Ascending aorta (tissue), 2 donors: ENCODE measurements at regions not wholly inside any gene's neighbourhood (a gene's known extent, or its start where the extent isn't known, plus 50 kb on each side); places are given as distances from the start of the nearest gene placed in this dataset.
"Not testable (repeated sequence)": the region's sequence is repeated elsewhere in the genome, so short reads cannot be mapped to it uniquely, and the experiment has no call there.

Source experiments
- DNase-seq, 2 donors: peaks; one replicate each; pipeline ENCODE4 v3.0.0-alpha.2; 2019; ENCODE audit warnings: low spot score in 2 of 2
- H3K27ac ChIP-seq, 2 donors: fragments of 200-600 bp; sonication (generic); one replicate each; pipeline ENCODE4 v1.5.1; 2016 to 2017; ENCODE audit warnings: mild to moderate bottlenecking in 1 of 2
- H3K27me3 ChIP-seq: fragments of 200-600 bp; sonication (generic); one replicate; pipeline ENCODE4 v1.5.1; 2017
- H3K36me3 ChIP-seq, 2 donors: fragments of 200-600 bp; sonication (generic); one replicate each; pipeline ENCODE4 v1.5.1; 2016
- H3K4me1 ChIP-seq, 2 donors: fragments of 200-600 bp; sonication (generic); one replicate each; pipeline ENCODE4 v1.5.1; 2016 to 2017; ENCODE audit warnings: mild to moderate bottlenecking in 1 of 2
- H3K4me3 ChIP-seq, 2 donors: fragments of 200-600 bp; sonication (generic); one replicate each; pipeline ENCODE4 v1.5.1; 2016 to 2017; ENCODE audit warnings: mild to moderate bottlenecking in 1 of 2
- H3K9me3 ChIP-seq, 2 donors: fragments of 200-600 bp; sonication (generic); one replicate each; pipeline ENCODE4 v1.5.1; 2016
- CTCF ChIP-seq, 3 experiments: fragments of 200-600 bp in 2 of 3; fragments of 450-650 bp in 1 of 3; sonication (generic) in 2 of 3; IDR thresholded peaks; one replicate each; pipeline ENCODE4 v1.5.1; 2016 to 2019; ENCODE audit warnings: antibody characterized with exemption in 3 of 3, mild to moderate bottlenecking in 1 of 3, moderate library complexity in 1 of 3
- intact Hi-C: fragments of 100-400 bp; cut with DNase I; formaldehyde crosslinking; loops from one replicate; pipeline ENCODE4 v1.15.1; 2023

GRCh38 chr2:97431169-97431725 is 158.4 kb downstream of the ANKRD36B start:
- H3K4me3 ChIP-seq, H3K36me3 ChIP-seq, H3K9me3 ChIP-seq, H3K27me3 ChIP-seq, H3K4me1 ChIP-seq, DNase-seq, intact Hi-C loops, H3K27ac ChIP-seq: not testable (repeated sequence)

- H3K27ac ChIP-seq, H3K36me3 ChIP-seq, H3K9me3 ChIP-seq, DNase-seq, intact Hi-C loops, H3K4me3 ChIP-seq, H3K27me3 ChIP-seq, H3K4me1 ChIP-seq: not testable (repeated sequence)
Observed at GRCh38 chr2:97422376-97422775, 167.3 kb downstream of the ANKRD36B start.

GRCh38 chr2:97406340-97406739 is 183.3 kb downstream of the ANKRD36B start:
- H3K9me3 ChIP-seq, intact Hi-C loops, H3K27ac ChIP-seq, DNase-seq, H3K4me1 ChIP-seq, H3K4me3 ChIP-seq, H3K36me3 ChIP-seq, H3K27me3 ChIP-seq: not testable (repeated sequence)

- H3K27me3 ChIP-seq, H3K36me3 ChIP-seq, DNase-seq, H3K9me3 ChIP-seq, H3K27ac ChIP-seq, H3K4me3 ChIP-seq, H3K4me1 ChIP-seq, intact Hi-C loops: not testable (repeated sequence)
Observed at GRCh38 chr2:97405172-97405737, 184.4 kb downstream of the ANKRD36B start.

- DNase-seq, H3K27ac ChIP-seq, H3K9me3 ChIP-seq, H3K4me3 ChIP-seq, H3K4me1 ChIP-seq, H3K36me3 ChIP-seq, H3K27me3 ChIP-seq, intact Hi-C loops: not testable (repeated sequence)
Observed at GRCh38 chr2:97402678-97403077, 187.0 kb downstream of the ANKRD36B start.

GRCh38 chr2:97395691-97396090 is 194.0 kb downstream of the ANKRD36B start:
- H3K36me3 ChIP-seq, H3K27me3 ChIP-seq, H3K4me1 ChIP-seq, intact Hi-C loops, DNase-seq, H3K9me3 ChIP-seq, H3K4me3 ChIP-seq, H3K27ac ChIP-seq: not testable (repeated sequence)

GRCh38 chr2:97385803-97386202 is 203.9 kb downstream of the ANKRD36B start:
- not testable (repeated sequence) for H3K36me3 ChIP-seq

GRCh38 chr2:97375913-97376312 is 213.8 kb downstream of the ANKRD36B start:
- H3K36me3 ChIP-seq, DNase-seq, H3K4me1 ChIP-seq, intact Hi-C loops, H3K27ac ChIP-seq, H3K27me3 ChIP-seq, H3K4me3 ChIP-seq, H3K9me3 ChIP-seq: not testable (repeated sequence)

More at GRCh38 chr2:97385803-97386202, 203.9 kb downstream of the ANKRD36B start:
- DNase-seq, H3K27me3 ChIP-seq, H3K9me3 ChIP-seq, H3K4me1 ChIP-seq, H3K4me3 ChIP-seq, H3K27ac ChIP-seq, intact Hi-C loops: not testable (repeated sequence)

GRCh38 chr2:97374426-97374825 is 215.3 kb downstream of the ANKRD36B start:
- H3K4me3 ChIP-seq, H3K27me3 ChIP-seq, H3K9me3 ChIP-seq, DNase-seq, H3K4me1 ChIP-seq, H3K36me3 ChIP-seq, H3K27ac ChIP-seq, intact Hi-C loops: not testable (repeated sequence)

- H3K4me1 ChIP-seq, H3K27ac ChIP-seq, H3K4me3 ChIP-seq, DNase-seq, intact Hi-C loops, H3K9me3 ChIP-seq, H3K36me3 ChIP-seq, H3K27me3 ChIP-seq: not testable (repeated sequence)
Observed at GRCh38 chr2:97363159-97363558, 226.5 kb downstream of the ANKRD36B start.

- no peak for TF ChIP-seq CTCF (IDR thresholded peaks at IDR 0.05)
- Histone ChIP-seq H3K4me3 (no peak overlapping the region), H3K4me1 (no peaks in the 10 kb centered on the region)
Observed at GRCh38 chr2:97359861-97360584, 229.7 kb downstream of the ANKRD36B start.

More at GRCh38 chr2:97359861-97360584, 229.7 kb downstream of the ANKRD36B start:
- Histone ChIP-seq H3K27ac (no peak overlapping the region), H3K9me3 (no peaks in the 10 kb centered on the region), H3K36me3 (no peaks in the 10 kb centered on the region), H3K27me3 (no peaks in the 10 kb centered on the region)
- intact Hi-C loops = no loop called here
- DNase-seq = no peak
